SK-N-SH (cell line): ENCODE measurements at regions not wholly inside any gene's neighbourhood (a gene's known extent, or its start where the extent isn't known, plus 50 kb on each side); places are given as distances from the start of the nearest gene placed in this dataset.

Experiments
- CTCF ChIA-PET: fragments of 300-600, 350-600 bp; formaldehyde crosslinking; extraction: SDS; loops from one replicate; lab custom pipeline; 2021; lab: Yijun Ruan, JAX
- POLR2A ChIA-PET: fragments of 350-600 bp; sonication (Branson Sonifier 250); formaldehyde crosslinking; extraction: SDS; loops from one replicate; lab custom pipeline; 2020; ENCODE audit warnings: antibody characterized with exemption, inconsistent platforms; lab: Yijun Ruan, JAX
- DNase-seq: peaks from one replicate; pipeline ENCODE4 v3.0.0; 2012
- H2AFZ ChIP-seq: fragments of 200-600 bp; sonication (generic); 2 replicates; pipeline ENCODE4 v1.8.1; 2016; ENCODE audit warnings: antibody characterized with exemption, mild to moderate bottlenecking, low read depth
- H3F3A ChIP-seq: fragments of 200-600 bp; sonication (generic); replicated peaks from 2 replicates; pipeline ENCODE3; 2016; ENCODE audit warnings: antibody characterized with exemption, mild to moderate bottlenecking; ENCODE audit not compliant: insufficient read depth
- H3K27ac ChIP-seq, 2 experiments: fragments of 200-500 bp in 1 of 2; fragments of 200-600 bp in 1 of 2; sonication (Bioruptor generic) in 1 of 2; sonication (generic), shearing (Covaris generic) in 1 of 2; 2 replicates each; pipeline versions ENCODE4 v1.5.1 to v1.6.1; 2014 to 2016; ENCODE audit warnings: low read depth in 2 of 2, inconsistent platforms in 1 of 2, low read length in 1 of 2, mild to moderate bottlenecking in 1 of 2, mixed read lengths in 1 of 2
- H3K27me3 ChIP-seq: fragments of 200-600 bp; sonication (generic), shearing (Covaris generic); 2 replicates; pipeline ENCODE4 v1.6.1; 2016; ENCODE audit warnings: mixed run types; ENCODE audit not compliant: insufficient read depth
- H3K36me3 ChIP-seq, 2 experiments: fragments of 200-500 bp in 1 of 2; fragments of 200-600 bp in 1 of 2; sonication (Bioruptor generic) in 1 of 2; sonication (generic) in 1 of 2; replicated peaks in 1 of 2; 2 replicates each; pipeline versions ENCODE3 to v1.5.1; 2014 to 2016; ENCODE audit warnings: low read length in 1 of 2, mild to moderate bottlenecking in 1 of 2; ENCODE audit not compliant: insufficient read depth in 2 of 2, control insufficient read depth in 1 of 2
- H3K4me1 ChIP-seq, 2 experiments: fragments of 200-500 bp in 1 of 2; fragments of 200-600 bp in 1 of 2; sonication (Bioruptor generic) in 1 of 2; sonication (generic), shearing (Covaris generic) in 1 of 2; 2 replicates each; pipeline versions ENCODE4 v1.5.1 to v1.6.1; 2014 to 2016; ENCODE audit warnings: low read depth in 1 of 2, low read length in 1 of 2, mixed run types in 1 of 2; ENCODE audit not compliant: insufficient read depth in 2 of 2, control insufficient read depth in 1 of 2
- H3K4me2 ChIP-seq: fragments of 200-600 bp; sonication (generic), shearing (Covaris generic); 2 replicates; pipeline ENCODE4 v1.6.1; 2017; ENCODE audit warnings: mixed run types
- H3K4me3 ChIP-seq, 2 experiments: fragments of 200-500 bp in 1 of 2; fragments of 200-600 bp in 1 of 2; sonication (Bioruptor generic) in 1 of 2; sonication (generic), shearing (Covaris generic) in 1 of 2; 2 replicates each; pipeline versions ENCODE4 v1.5.1 to v1.8.1; 2014 to 2016; ENCODE audit warnings: low read depth in 2 of 2, inconsistent platforms in 1 of 2, low read length in 1 of 2, mild to moderate bottlenecking in 1 of 2, mixed read lengths in 1 of 2, moderate library complexity in 1 of 2
- H3K79me2 ChIP-seq: fragments of 200-600 bp; sonication (generic); 2 replicates; pipeline ENCODE4 v1.8.1; 2017; ENCODE audit warnings: mild to moderate bottlenecking; ENCODE audit not compliant: insufficient read depth
- H3K9ac ChIP-seq: fragments of 200-600 bp; sonication (generic); 2 replicates; pipeline ENCODE4 v1.6.1; 2017; ENCODE audit warnings: mixed run types
- H3K9me2 ChIP-seq: fragments of 200-600 bp; sonication (generic); 2 replicates; pipeline ENCODE4 v1.6.1; 2017; ENCODE audit warnings: mixed run types
- H3K9me3 ChIP-seq: fragments of 200-600 bp; sonication (generic); 2 replicates; pipeline ENCODE4 v1.6.1; 2017; ENCODE audit warnings: mixed run types, mild to moderate bottlenecking, moderate library complexity
- H4K20me1 ChIP-seq: fragments of 200-600 bp; sonication (generic); 2 replicates; pipeline ENCODE4 v1.6.1; 2017; ENCODE audit warnings: mild to moderate bottlenecking, mixed run types; ENCODE audit not compliant: insufficient read depth
- CTCF ChIP-seq: fragments of 200-600 bp; sonication (generic); IDR thresholded peaks from 2 replicates; pipeline ENCODE4 v1.6.1; 2017; ENCODE audit warnings: antibody characterized with exemption, mild to moderate bottlenecking, moderate library complexity
- ELF1 ChIP-seq: IDR thresholded peaks from 2 replicates; pipeline ENCODE4 v1.4.0; 2012
- EP300 ChIP-seq, 2 experiments: IDR thresholded peaks; 2 replicates each; pipeline versions ENCODE4 v1.4.0 to v1.6.1; 2012; ENCODE audit warnings: borderline replicate concordance in 1 of 2, low read depth in 1 of 2, low read length in 1 of 2
- RAD21 ChIP-seq: IDR thresholded peaks from 2 replicates; pipeline ENCODE4 v1.6.1; 2012; ENCODE audit warnings: mild to moderate bottlenecking, low read length
- REST ChIP-seq: IDR thresholded peaks from 2 replicates; pipeline ENCODE4 v1.6.1; 2012; ENCODE audit warnings: mild to moderate bottlenecking, low read depth, low read length, moderate library complexity
- SIN3A ChIP-seq: IDR thresholded peaks from 2 replicates; pipeline ENCODE4 v1.6.1; 2012; ENCODE audit warnings: low read depth, mild to moderate bottlenecking, low read length, moderate library complexity, borderline replicate concordance
- SMC3 ChIP-seq: IDR thresholded peaks from 2 replicates; pipeline ENCODE4 v1.6.1; 2012; ENCODE audit warnings: low read depth, low read length, improper control_type of control experiment
- TEAD4 ChIP-seq: IDR thresholded peaks from 2 replicates; pipeline ENCODE4 v1.4.0; 2012; ENCODE audit warnings: mild to moderate bottlenecking, borderline replicate concordance; ENCODE audit not compliant: insufficient read depth
- USF2 ChIP-seq: fragments of 150-350 bp; IDR thresholded peaks from 2 replicates; pipeline ENCODE4 v1.6.1; 2017; ENCODE audit warnings: antibody characterized with exemption, low read length, low read depth, borderline replicate concordance
- YY1 ChIP-seq: IDR thresholded peaks from 2 replicates; pipeline ENCODE4 v1.4.0; 2012; ENCODE audit warnings: low read depth, mild to moderate bottlenecking
- WGBS: methylation state at CpG from one replicate; pipeline ENCODE4 v1.1.6; 2017; ENCODE audit warnings: low lambda C conversion rate; 5-methylcytosine and 5-hydroxymethylcytosine counted together

GRCh38 chr22:22953791-22954190 is 66.2 kb downstream of the IGLL5 start:
- no peaks in the 10 kb centered on the region for H3F3A ChIP-seq
- H3K9me2 ChIP-seq, result no peaks in the 10 kb centered on the region
- CTCF ChIA-PET, result interaction anchor here (0.6 to 10.1 kb wide), 17 partner anchors 9 to 934 kb away, joined by 3 to 397 read pairs (median 43); partner anchors contain the start of gene RSPH14
- 41% methylated on average over 5 of the region's 5 CpGs for WGBS
- no peaks in the 10 kb centered on the region for H4K20me1 ChIP-seq
- no peak overlapping the region for H3K4me2 ChIP-seq
- H3K27me3 ChIP-seq, result no peaks in the 10 kb centered on the region; the same call in 1 of the 2 replicates
- H3K36me3 ChIP-seq, result no peaks in the 10 kb centered on the region
- no peak for DNase-seq
- H3K4me1 ChIP-seq, result peaks cover 0 to 2% of the 10 kb centered on the region in 2 experiments; a peak in 1 of 4 replicates
- TF ChIP-seq USF2 (no peak), TEAD4 (no peak), REST (no peak), SMC3 (no peak), EP300 (IDR thresholded peaks at IDR 0.05; ENCODE audit: borderline replicate concordance in 1 of 2, low read depth in 1 of 2, low read length in 1 of 2) (no peak)
- H2AFZ ChIP-seq, result no peak overlapping the region
- POLR2A ChIA-PET, result no interaction called here
- no peak overlapping the region for H3K27ac ChIP-seq
- H3K9me3 ChIP-seq, result no peaks in the 10 kb centered on the region
- no peak overlapping the region for H3K9ac ChIP-seq
- no peak overlapping the region for H3K4me3 ChIP-seq
- H3K79me2 ChIP-seq, result no peaks in the 10 kb centered on the region

- Histone ChIP-seq H3K9ac (no peak overlapping the region), H4K20me1 (no peaks in the 10 kb centered on the region), H3K9me3 (no peaks in the 10 kb centered on the region), H3K4me2 (no peak overlapping the region), H3K36me3 (no peaks in the 10 kb centered on the region), H3K79me2 (no peaks in the 10 kb centered on the region), H3K4me3 (no peak overlapping the region), H2AFZ (no peak overlapping the region)
- 52% methylated on average over 16 of the region's 16 CpGs for WGBS
- POLR2A ChIA-PET, result no interaction called here
- CTCF ChIA-PET, result interaction anchor here (0.6 to 10.1 kb wide), 37 partner anchors 10 to 532 kb away, joined by 3 to 397 read pairs (median 7); partner anchors contain the start of genes IGLL5 and RSPH14
- TF ChIP-seq SIN3A (no peak), ELF1 (no peak), RAD21 (0 out of 2 replicates have a peak, but pooled peaks have one; percentile 33), CTCF (peak; percentile 10; the same call in 1 of the 2 replicates), YY1 (no peak)
- TF ChIP-seq, all 33 proteins: peak for 2
- Histone ChIP-seq H3K9me2 (no peaks in the 10 kb centered on the region), H3K27me3 (no peaks in the 10 kb centered on the region; the same call in 1 of the 2 replicates), H3F3A (no peaks in the 10 kb centered on the region), H3K4me1 (peaks cover 0 to 2% of the 10 kb centered on the region in 2 experiments; a peak in 1 of 4 replicates), H3K27ac (no peak overlapping the region)
- peak; percentile 27 for DNase-seq
Measured at GRCh38 chr22:22954656-22955055, 67.0 kb downstream of the IGLL5 start.
